GM19467 (cell line): ENCODE measurements at regions not wholly inside any gene's neighbourhood (a gene's known extent, or its start where the extent isn't known, plus 50 kb on each side); places are given as distances from the start of the nearest gene placed in this dataset.

Experiments used
- ATAC-seq: cut with Tn5 transposase; IDR thresholded peaks from one replicate; pipeline ENCODE4 v1.9.1; 2021; ENCODE audit warnings: mild to moderate bottlenecking, moderate library complexity; ENCODE audit not compliant: unreplicated experiment

DNA sequence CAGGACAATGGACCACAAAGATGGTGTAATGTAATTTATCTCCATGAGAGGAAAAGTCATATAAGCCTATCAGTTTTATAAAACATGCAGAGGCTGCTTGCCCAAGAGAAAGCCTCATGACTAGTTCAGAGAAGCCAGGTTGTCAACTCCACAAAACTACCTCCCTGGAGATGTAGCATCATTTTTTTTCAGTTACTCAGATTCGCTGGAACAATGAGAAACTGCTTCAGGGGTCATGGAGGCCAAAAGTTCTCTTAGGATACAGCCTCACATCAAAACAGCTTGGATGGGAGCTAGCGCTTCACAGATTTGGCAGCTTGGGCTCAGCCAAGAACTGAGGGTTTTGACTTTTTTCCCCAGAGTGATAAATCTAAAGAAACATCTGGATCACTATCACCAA lies 263.5 kb downstream of the INSIG2 start:
- ATAC-seq: no peak

DNA sequence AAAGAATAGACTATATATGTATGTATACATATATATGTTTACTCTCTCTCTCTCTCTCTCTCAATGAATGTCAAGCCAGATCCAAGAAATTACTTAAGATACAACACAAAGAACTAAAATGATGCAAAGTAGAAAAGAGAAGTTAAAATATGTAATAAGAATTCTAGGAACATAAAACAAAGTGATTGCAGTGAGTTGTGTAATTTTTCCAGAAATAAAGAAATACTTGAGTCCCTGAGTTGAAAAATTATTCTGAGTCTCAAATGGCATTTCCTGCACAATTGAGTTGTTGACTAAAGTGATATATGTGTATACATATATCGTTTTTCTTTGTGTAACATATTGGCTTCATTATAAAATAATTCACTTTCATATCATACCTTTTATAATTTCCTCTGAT lies 262.4 kb downstream of the INSIG2 start:
- no peak for ATAC-seq

DNA sequence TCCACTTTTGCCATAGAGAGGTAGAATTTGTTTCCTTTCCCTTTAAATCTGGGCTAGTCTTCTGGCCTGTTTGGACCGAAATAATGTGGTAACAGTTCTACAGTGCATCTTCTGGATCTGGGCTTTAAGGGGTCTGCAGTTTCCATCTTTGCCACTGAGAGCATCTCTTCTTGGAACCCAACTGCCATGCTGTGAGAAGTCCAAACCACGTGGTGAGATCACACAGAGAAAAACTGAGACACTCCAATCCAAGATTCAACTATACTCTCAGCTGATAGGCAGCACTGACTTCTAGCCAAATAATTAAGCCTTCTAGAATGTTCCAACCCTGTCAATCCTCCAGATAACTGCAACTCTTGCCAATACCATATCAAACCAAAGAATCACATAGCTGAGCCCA lies 261.1 kb downstream of the INSIG2 start:
- ATAC-seq: no peak

DNA sequence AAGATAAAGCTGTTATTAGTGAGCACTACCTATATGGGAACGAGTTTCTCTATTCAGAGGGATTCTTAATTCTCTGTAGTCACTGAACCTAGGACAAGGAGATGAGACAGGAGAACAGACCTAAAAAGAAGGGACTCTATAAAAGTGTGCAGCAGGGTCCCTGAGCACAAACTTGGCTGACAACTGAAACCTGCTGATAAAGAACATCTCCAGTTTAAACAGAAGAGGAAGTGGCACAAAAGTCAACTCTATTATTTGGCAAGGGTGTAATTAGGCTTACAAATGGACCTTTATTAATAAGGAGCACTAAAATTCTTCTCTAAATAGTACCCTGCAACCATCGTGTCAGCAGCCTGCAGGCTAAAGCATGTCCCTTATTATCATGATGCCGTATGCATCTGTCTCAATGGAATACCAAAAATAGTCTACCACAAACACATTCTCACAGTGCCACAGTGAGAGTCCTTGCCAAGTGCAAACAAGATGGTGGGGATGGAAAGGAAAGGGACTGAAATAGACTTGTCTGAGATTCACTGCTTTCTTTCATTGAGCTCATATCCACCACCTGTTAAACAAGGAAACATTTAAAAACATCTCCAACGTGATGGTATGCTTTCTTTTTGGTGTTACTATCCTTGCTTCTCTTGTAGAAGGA lies 260.2 kb downstream of the INSIG2 start:
- no peak for ATAC-seq

DNA sequence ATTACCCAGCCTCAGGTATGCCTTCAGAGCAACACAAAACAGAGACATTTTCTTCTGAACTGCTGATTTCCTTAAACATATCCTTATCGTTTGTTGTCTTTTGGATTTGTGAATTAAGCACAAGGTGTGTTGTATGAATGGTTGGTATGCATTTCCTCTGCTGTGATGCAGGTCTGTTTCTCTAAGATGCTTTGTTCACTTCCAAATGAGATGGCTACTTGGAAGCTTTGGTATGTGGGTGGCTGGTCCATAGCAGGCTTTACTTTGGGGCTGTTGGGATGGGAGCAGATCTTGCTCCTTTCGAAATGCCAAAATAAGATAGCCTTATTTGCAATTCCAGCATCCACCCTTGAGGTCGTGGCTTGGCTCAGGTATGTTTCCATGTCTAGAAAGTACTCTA lies 257.2 kb downstream of the INSIG2 start:
- no peak for ATAC-seq

DNA sequence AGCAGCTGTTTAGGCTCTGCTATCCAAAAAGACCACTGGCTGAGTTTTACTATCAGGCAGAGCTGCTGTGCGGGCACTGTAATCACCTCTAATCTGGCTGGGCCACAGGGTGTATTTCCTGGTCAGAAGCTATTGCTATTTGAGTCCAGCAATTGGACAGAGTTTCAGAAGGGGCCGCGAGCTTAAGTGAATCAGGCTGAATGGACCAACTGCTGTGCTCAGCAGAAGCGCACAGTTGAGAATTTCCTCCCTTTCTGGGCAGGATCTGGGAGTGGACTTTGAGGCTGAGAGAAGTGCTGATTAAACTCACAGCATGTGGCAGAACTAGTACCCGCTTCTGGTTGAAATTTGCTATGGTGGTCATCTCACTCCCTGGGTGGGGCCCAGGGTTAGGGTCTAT lies 251.8 kb downstream of the INSIG2 start:
- no peak for ATAC-seq

DNA sequence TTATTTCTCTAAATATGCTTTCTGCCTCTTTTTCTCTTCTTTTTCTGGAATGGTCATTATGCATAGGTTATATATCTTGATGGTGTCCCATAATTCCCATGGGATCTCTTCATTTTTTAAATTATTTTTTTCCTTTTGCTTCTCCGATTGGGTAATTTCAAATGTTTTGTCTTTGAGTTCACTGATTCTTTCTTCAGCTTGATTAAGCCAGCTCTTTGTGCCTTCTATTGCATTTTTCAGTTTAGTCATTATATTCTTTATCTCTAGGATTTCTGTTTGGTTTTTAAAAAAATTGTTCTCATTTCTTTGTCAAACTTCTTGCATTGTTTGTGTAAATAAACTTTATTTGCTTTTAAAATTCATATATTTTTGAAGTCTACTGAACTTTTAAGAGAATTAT lies 251.1 kb downstream of the INSIG2 start:
- no peak for ATAC-seq

DNA sequence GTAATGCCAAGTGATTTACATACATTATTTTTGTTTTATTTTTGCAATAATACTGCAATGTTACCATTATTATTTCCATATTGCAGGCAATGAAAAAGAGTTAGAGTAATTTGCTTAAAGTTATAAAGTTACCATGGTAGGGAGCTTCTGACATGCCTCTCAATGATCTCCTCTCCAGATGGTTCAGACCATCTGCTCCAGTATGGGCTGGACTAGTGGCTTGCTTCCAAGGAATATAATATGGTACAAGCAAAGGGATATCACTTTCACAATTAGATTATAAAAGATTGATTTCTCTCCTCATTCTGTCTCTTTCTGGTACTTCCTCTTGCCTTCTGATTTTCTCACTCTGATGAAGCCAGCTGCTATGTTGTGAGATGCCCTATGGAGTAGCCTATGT lies 245.4 kb downstream of the INSIG2 start:
- ATAC-seq: no peak

DNA sequence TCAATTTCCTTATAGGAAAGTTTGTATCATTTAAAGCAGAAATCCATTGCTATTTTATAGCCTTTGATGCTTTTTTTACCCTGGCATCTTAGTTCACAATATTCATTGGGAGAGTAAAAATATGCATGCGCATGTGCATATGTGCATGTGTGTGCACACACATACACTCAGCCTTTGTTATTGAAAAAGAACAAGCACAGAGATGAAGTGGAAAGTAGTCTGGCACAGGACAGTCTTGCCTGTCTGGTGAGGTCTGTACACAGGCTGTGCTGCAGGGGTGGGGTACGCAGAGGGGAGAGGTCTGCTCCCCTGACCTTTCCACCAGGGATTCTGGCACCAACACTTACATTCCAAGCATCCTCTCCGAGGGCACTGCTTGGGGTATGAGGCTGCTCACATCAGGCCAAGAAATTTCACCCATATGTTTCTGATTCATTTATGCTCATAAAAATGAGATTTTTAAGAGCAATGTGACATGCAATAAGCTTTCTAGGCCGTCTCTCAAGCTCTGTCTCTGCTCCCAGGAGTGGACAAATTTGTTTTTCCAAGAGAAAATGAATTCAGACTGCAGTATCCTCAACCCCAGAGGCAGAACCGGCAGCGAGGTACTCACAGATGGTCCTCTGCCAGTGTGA lies 237.2 kb downstream of the INSIG2 start:
- ATAC-seq: no peak

DNA sequence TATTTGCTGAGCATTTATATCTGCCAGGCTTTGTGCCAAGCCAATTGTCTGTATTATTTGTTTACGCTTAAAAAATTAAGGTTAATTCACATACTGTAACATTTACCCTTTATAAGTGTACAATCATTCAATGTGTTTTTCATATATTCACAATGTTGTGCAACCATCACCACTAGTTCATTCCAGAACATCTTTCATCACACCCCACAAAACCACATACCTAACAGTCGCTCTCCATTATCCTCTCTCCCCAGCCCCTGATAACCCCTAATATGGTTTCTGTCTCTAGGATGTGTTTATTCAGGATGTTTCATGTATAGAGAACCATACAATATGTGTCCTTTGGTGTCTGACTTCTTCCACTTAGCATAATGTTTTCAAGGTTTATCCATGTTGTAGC lies 234.1 kb downstream of the INSIG2 start:
- no peak for ATAC-seq

DNA sequence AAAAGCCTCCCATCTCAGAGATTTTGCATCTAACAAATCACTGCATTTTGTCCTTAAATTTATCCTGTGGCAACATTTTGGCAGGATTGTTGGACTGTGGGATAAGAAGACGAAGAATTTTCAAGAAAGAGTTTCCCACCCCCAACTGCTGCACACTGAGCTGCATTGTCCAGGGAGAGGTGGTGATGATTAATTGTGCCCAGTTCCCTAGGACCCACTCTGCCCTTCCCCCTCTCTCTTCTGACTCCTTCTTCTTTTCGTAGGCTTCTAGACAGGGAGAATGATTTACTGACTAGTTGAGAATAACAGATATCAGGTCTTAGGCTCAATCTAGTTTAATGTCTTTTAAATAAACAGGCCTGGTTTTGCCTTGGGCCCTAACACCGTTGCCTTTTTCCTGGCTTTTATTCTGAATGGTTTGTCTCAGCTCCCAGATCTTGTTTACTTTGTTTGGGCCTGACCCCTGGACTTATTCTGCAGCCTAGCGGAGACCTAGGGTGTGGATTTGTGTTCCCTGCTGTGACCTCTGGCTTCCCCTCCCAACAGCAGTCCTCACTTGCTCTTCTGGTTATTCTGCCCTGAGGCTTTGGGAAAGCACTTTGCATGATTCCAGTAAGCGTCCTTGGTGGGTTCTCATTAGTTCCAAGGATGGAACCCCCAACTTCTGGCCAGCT lies 233.3 kb downstream of the INSIG2 start:
- no peak for ATAC-seq

DNA sequence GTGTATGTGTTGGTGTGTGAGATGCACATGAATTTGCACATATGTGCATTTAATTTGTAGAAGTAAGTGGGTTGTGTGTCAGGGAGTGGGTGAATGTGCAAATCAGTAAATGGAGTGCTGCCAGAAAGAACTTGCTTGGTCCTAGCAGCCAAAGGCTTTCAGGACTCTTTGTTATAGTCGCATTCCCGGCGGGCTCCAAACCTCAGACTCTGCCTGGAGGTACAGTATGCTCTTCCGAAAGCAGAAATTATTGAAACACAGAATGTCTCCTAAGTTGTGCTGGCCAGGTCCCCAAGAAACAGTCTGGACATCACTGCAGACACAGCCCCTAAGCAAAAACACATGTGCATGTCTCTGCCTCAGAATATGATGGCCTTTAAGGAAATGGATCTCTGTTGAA lies 232.4 kb downstream of the INSIG2 start:
- no peak for ATAC-seq

DNA sequence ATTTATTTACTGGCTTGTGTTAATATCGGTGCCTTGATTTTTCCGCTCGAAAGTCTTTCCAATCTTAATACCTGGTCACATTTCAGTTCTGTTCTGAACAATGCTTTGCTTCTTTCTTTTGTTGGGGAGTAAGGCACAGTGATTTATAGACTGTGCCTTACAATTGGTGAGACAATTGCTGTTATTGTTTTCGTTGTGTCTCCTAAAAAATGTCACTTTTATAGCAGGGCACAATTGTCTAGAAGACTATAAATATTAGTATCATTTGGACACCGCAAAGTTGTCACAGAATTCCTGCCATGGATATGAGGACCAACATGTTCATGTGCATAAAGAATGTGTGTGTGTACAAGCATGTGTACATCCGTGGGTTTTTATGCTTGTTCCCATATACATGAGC lies 231.9 kb downstream of the INSIG2 start:
- no peak for ATAC-seq

DNA sequence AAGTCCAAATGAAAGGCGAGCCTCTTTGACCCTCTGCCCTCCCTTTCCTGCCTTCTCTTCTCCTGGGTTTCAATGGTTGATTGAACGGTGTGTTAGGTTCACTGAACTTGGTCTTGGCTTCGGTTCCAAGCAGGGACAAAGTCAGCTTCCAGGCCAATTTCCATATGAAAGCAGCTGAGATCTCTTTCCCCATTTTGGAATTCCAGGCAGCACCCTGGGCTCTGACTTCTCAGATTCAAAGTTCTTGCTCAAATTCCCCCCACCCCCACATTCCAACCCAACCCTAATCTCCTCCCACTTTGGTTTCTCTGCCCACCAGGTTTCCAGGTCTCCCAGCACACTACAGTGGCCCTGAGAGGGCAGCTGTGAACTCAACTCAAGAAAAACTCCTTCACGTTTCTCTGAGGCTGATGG lies 231.0 kb downstream of the INSIG2 start:
- no peak for ATAC-seq

DNA sequence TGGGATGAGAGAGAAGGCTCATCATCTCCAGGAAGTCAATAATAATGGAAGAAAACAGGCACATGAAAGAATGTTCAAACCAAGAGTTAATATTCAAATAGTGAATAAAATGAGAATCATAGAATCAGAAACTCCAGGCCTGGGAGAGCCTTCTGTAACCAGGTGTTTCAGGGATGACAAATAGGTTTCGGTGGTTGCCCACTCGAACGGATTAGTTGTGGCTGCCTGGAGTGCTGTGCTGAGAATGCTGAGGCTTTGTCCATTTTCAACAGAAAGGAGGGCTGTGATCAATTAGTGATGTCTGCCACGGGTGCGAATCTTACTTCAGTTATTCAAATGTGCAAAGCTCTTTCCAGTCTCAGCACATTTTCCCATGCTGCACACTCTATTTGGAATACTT lies 227.3 kb downstream of the INSIG2 start:
- no peak for ATAC-seq

DNA sequence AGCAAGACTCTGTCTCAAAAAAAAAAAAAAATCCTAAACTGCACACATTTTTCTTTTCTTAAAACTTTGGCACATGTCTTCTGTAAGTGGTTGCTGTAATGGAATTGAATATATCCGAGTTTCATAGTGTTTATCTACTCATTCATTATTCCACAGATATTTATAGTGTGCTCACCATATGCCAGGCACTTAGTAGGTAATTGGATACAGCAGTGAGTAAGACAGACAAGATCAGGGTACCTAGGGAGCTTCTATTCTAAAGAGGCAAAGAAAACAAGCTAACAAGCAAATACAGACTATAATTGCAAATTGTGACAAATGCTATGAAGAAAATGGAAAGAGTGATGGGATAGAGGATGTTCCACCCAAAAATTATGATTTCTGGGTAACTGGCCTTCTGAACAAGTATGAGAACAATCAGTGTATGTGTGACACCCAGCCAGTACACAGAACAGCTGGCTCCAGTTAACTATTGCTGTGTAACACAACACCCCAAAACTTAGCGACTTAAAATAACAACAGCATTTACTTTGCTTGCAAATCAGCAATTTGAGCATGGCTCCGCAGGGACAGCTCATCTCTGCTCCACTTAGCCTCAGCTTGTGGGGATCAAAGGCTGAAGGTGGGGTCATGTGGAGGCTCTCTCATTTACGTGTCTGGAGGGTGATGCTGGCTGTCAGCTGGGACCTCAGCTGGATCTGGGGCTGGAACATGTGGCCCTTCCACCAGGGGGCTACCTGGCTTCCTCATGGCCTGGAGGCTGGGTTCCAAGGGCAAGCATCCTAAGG lies 224.9 kb downstream of the INSIG2 start:
- no peak for ATAC-seq

DNA sequence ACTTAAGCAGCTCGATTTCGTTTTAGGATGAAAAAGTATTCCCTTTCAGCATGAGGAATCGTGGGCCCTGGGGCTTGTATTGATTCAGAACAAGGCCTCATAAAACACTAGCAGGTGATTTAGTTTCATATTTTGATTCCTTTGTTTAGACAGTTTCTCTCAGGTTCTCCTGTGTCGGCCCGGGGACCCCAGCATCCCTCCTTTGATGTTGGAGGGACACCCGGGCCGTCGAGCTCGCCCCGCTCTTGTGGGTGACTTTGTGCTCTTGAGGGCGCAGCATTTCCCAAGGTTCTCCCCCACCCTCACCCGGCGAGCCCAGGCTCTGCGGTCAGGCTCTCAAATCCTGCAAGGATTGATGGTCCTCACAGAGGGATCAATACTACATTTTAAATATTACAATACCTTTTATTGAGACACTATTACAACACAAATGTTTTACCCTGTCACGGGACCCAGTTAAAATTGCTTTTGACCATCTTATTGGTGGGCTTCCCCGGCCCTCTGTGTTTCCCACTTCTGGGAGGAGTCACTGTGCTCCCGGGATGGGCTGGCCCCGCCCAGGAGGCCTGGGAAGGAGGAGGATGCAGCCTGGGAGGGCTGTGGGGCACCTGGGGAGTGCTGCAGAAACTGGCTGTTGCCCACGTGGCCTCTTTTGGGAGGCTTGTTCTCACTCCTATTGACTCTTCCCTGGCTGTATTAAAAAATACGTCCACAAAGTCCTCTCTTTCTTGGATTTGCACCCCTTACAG lies 222.6 kb downstream of the INSIG2 start:
- ATAC-seq: no peak

DNA sequence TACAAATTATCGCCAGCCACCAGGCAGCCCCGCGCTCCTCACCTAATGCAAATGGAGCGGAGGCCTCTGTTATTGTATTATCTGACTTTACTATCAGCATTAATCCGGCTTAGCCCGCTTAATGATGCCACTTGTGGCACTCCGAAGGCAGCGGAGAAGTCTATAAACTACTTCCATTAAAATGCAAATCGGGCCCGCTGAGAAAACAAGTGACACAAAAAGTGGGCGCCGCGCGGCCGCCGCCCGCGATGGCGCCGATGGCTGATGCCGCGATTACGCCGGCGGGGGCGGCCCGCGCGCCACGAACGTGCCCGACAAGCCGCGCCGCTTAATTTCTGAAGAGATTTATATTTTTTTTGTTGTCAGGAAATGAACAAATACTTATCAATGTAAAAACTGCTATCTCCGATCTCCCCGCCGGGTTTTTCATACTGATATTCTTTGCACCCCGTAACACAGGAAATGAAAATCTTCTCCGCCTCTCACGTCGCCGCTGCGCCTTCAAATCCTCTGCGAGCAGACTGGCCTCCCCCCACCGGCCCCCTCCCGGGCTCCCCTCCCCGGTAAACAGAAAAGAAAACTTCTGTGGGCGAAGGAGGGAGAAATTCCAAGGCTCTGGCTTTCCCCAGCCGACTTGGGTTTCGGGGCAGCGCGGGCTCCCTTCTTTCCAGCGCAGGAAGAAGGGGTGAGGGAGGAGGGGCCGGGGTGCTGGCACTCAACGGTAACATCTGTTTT lies 221.8 kb downstream of the INSIG2 start:
- ATAC-seq: peak; percentile 64

DNA sequence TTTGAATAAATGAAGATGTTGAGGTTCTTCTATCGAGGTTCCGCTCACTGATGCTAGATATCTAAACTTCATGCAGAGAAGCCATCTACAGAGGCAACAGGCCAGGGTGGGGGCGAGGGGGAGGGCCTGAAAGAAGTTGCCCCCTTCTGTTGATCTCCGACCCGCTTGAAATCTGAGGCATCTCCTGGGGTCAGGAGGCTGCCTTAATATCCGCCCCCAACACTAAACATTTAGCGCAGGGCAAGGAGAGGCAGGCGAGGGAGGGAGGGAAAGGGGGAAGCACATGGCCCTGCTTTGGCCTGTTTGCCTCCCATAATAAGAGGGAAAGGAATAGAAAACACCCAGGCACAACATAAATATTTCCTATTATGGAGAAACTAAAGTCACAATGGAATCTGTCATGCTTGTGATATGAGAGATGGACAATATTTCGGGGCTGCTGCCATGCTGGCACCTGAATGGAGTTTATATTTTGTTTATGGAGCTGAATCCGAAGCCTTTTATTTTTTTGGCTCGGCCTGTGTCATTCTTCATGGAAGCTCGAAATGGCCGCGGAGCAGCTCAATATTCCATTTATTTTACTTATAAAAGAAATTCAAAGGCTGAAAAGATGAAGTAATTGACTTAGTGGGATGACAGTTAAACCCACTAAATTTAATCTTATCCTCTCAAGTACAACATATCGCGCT lies 221.1 kb downstream of the INSIG2 start:
- ATAC-seq: no peak

DNA sequence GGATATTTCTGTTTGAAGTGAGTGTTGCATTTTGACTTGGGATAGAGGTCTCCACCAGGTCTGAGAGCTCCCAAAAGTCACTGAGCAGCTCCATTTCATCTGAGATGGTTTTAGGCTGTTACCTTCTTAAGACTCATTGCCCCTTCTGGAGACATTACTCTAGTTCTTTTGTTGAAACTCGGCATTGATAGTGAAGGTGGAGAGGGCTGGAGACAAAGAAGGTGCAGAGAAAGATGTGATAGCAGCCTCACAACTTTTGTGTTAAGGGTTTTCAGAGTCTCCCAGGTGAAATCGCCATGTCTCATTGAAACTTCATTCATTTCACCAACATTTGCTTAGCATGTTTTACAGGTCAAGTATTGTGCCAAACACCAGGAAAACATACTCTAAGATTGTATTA lies 219.6 kb downstream of the INSIG2 start:
- no peak for ATAC-seq
